ENCODE measurements at regions not wholly inside any gene's neighbourhood (a gene's known extent, or its start where the extent isn't known, plus 50 kb on each side); places are given as distances from the start of the nearest gene placed in this dataset.

DNA sequence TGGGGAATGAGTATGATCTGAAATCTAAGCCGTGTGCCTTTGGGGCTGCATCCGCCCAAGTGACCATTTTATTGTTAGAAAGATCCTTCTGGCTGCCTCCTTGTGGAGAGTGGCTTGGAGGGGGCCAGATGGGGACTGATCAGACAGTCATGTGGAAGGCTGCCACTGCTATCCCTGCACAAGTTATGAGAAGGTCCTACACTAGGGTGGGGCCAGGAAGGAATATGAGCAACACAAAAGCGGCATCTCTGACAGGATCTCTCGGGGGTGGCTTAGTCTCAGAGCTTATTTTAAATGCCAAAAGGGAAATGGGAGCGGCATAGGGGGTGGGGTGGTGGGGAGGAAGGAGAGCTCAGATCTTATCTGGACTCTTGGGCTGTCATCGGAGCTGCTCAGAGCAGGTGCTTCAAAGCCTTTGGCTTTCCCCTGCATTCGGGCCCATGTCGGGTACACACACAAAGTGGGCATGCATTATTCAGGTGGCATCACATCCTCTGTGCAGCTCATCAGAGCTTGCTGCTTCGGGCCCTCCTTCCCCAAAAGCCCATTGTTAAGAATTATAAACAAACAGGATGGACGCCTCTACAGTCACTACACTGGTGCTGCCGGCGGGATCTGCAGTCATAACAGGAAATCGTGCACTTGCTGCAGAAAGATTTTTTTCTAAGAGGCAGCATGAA, 805.4 kb downstream of the VRK1 start:
- H3K4me3 ChIP-seq (ENCODE audit: low read depth, low read length) = no peak overlapping the region
- TF ChIP-seq ZNF169 (tag by site-specific recombination; IDR thresholded peaks at IDR 0.05) (no peak), REPIN1 (tag by site-specific recombination; IDR thresholded peaks at IDR 0.05; ENCODE audit: low read depth) (no peak), ZNF121 (tag by site-specific recombination; IDR thresholded peaks at IDR 0.05) (no peak), ZNF133 (tag by site-specific recombination; IDR thresholded peaks at IDR 0.05) (no peak), ZNF132 (tag by site-specific recombination; IDR thresholded peaks at IDR 0.05; ENCODE audit: borderline replicate concordance) (no peak)
- TF ChIP-seq, protein P1, sequence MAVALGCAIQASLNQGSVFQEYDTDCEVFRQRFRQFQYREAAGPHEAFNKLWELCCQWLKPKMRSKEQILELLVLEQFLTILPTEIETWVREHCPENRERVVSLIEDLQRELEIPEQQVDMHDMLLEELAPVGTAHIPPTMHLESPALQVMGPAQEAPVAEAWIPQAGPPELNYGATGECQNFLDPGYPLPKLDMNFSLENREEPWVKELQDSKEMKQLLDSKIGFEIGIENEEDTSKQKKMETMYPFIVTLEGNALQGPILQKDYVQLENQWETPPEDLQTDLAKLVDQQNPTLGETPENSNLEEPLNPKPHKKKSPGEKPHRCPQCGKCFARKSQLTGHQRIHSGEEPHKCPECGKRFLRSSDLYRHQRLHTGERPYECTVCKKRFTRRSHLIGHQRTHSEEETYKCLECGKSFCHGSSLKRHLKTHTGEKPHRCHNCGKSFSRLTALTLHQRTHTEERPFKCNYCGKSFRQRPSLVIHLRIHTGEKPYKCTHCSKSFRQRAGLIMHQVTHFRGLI (tag by site-specific recombination; IDR thresholded peaks at IDR 0.05) = no peak
- no peak overlapping the region for H3K27ac ChIP-seq (ENCODE audit: extremely low read depth, low read depth, low read length)
- no peaks in the 10 kb centered on the region; the same call in 1 of the 2 replicates for H3K9me3 ChIP-seq (ENCODE audit: control insufficient read depth, insufficient read depth, low read depth, low read length)
- no peaks in the 10 kb centered on the region for H3K4me1 ChIP-seq (ENCODE audit: control insufficient read depth, insufficient read depth, low read length)
- ChIA-PET CTCF (interaction anchor here (0.9 kb wide), 1 partner anchor 8 kb away, joined by 3 read pairs; no protein-coding TSS in a partner anchor), POLR2A (no interaction called here)
- no peaks in the 10 kb centered on the region for H3K36me3 ChIP-seq (ENCODE audit: control insufficient read depth in 2 of 2, insufficient read depth in 1 of 2, low read length in 2 of 2)

DNA sequence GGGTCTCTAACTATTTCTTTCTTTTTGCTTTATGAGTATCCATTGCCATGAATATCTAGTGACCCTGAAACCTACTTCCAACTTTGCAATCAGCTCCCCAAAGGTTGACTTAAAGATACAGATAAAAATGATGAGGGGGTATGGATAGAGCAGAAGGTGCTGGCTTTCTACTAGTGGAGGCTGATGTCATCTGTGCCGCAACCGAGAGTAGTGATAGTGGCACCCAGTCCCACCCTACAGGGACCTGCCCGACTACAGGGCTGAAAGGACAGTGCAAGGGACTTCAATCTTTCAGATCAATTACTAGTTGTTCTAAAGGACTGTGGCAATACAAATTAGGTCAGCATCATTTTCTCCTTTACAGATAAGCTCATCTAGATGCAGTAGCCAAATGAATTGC, 806.0 kb downstream of the VRK1 start:
- CTCF ChIA-PET = interaction anchor here (0.5 kb wide), 1 partner anchor 375 kb away, joined by 5 read pairs; no protein-coding TSS in a partner anchor
- Histone ChIP-seq H3K9me3 (ENCODE audit: control insufficient read depth, insufficient read depth, low read depth, low read length) (no peaks in the 10 kb centered on the region; the same call in 1 of the 2 replicates), H3K4me3 (ENCODE audit: low read depth, low read length) (no peak overlapping the region), H3K36me3 (ENCODE audit: control insufficient read depth in 2 of 2, insufficient read depth in 1 of 2, low read length in 2 of 2) (no peaks in the 10 kb centered on the region), H3K4me1 (ENCODE audit: control insufficient read depth, insufficient read depth, low read length) (no peaks in the 10 kb centered on the region), H3K27ac (ENCODE audit: extremely low read depth, low read depth, low read length) (no peak overlapping the region)
- POLR2A ChIA-PET = no interaction called here
- TF ChIP-seq ZNF341 (tag by site-specific recombination; IDR thresholded peaks at IDR 0.05; ENCODE audit: low read depth) (no peak), ZNF138 (tag by site-specific recombination; IDR thresholded peaks at IDR 0.05; ENCODE audit: borderline replicate concordance) (no peak), ZNF785 (tag by site-specific recombination; IDR thresholded peaks at IDR 0.05) (no peak), ZNF175 (tag by site-specific recombination; IDR thresholded peaks at IDR 0.05) (no peak), SP3 (tag by site-specific recombination; IDR thresholded peaks at IDR 0.05) (no peak), ZFP37 (tag by site-specific recombination; IDR thresholded peaks at IDR 0.05) (no peak), ZNF394 (tag by site-specific recombination; IDR thresholded peaks at IDR 0.05; ENCODE audit: borderline replicate concordance) (no peak), ZNF660 (tag by site-specific recombination; IDR thresholded peaks at IDR 0.05) (no peak), ZNF112 (tag by site-specific recombination; IDR thresholded peaks at IDR 0.05) (no peak), ZNF701 (tag by site-specific recombination; IDR thresholded peaks at IDR 0.05) (no peak), ZNF626 (tag by site-specific recombination; IDR thresholded peaks at IDR 0.05) (no peak), ZNF23 (tag by site-specific recombination; IDR thresholded peaks at IDR 0.05; ENCODE audit: borderline replicate concordance) (no peak), GLI4 (tag by site-specific recombination; IDR thresholded peaks at IDR 0.05) (no peak), ZNF530 (tag by site-specific recombination; IDR thresholded peaks at IDR 0.05; ENCODE audit: low read depth) (no peak)
- TF ChIP-seq, protein P2, sequence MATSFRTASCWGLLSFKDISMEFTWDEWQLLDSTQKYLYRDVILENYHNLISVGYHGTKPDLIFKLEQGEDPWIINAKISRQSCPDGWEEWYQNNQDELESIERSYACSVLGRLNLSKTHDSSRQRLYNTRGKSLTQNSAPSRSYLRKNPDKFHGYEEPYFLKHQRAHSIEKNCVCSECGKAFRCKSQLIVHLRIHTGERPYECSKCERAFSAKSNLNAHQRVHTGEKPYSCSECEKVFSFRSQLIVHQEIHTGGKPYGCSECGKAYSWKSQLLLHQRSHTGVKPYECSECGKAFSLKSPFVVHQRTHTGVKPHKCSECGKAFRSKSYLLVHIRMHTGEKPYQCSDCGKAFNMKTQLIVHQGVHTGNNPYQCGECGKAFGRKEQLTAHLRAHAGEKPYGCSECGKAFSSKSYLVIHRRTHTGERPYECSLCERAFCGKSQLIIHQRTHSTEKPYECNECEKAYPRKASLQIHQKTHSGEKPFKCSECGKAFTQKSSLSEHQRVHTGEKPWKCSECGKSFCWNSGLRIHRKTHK (tag by site-specific recombination; IDR thresholded peaks at IDR 0.05) = no peak
- TF ChIP-seq, protein P3, sequence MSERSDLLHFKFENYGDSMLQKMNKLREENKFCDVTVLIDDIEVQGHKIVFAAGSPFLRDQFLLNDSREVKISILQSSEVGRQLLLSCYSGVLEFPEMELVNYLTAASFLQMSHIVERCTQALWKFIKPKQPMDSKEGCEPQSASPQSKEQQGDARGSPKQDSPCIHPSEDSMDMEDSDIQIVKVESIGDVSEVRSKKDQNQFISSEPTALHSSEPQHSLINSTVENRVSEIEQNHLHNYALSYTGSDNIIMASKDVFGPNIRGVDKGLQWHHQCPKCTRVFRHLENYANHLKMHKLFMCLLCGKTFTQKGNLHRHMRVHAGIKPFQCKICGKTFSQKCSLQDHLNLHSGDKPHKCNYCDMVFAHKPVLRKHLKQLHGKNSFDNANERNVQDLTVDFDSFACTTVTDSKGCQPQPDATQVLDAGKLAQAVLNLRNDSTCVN (tag by site-specific recombination; optimal IDR thresholded peaks at IDR 0.05) = no peak
- TF ChIP-seq, protein P4, sequence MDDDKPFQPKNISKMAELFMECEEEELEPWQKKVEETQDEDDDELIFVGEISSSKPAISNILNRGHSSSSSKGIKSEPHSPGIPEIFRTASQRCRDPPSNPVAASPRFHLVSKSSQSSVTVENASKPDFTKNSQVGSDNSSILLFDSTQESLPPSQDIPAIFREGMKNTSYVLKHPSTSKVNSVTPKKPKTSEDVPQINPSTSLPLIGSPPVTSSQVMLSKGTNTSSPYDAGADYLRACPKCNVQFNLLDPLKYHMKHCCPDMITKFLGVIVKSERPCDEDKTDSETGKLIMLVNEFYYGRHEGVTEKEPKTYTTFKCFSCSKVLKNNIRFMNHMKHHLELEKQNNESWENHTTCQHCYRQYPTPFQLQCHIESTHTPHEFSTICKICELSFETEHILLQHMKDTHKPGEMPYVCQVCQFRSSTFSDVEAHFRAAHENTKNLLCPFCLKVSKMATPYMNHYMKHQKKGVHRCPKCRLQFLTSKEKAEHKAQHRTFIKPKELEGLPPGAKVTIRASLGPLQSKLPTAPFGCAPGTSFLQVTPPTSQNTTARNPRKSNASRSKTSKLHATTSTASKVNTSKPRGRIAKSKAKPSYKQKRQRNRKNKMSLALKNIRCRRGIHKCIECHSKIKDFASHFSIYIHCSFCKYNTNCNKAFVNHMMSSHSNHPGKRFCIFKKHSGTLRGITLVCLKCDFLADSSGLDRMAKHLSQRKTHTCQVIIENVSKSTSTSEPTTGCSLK (tag by site-specific recombination; IDR thresholded peaks at IDR 0.05) = no peak
- TF ChIP-seq, protein P5, sequence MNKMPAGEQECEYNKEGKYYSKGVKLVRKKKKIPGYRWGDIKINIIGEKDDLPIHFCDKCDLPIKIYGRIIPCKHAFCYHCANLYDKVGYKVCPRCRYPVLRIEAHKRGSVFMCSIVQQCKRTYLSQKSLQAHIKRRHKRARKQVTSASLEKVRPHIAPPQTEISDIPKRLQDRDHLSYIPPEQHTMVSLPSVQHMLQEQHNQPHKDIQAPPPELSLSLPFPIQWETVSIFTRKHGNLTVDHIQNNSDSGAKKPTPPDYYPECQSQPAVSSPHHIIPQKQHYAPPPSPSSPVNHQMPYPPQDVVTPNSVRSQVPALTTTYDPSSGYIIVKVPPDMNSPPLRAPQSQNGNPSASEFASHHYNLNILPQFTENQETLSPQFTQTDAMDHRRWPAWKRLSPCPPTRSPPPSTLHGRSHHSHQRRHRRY (tag by site-specific recombination; IDR thresholded peaks at IDR 0.05) = no peak
- TF ChIP-seq, protein P6, sequence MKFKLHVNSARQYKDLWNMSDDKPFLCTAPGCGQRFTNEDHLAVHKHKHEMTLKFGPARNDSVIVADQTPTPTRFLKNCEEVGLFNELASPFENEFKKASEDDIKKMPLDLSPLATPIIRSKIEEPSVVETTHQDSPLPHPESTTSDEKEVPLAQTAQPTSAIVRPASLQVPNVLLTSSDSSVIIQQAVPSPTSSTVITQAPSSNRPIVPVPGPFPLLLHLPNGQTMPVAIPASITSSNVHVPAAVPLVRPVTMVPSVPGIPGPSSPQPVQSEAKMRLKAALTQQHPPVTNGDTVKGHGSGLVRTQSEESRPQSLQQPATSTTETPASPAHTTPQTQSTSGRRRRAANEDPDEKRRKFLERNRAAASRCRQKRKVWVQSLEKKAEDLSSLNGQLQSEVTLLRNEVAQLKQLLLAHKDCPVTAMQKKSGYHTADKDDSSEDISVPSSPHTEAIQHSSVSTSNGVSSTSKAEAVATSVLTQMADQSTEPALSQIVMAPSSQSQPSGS (tag by site-specific recombination; IDR thresholded peaks at IDR 0.05; ENCODE audit: low read depth) = no peak
